GM23338 (cell line): ENCODE measurements at regions not wholly inside any gene's neighbourhood (a gene's known extent, or its start where the extent isn't known, plus 50 kb on each side); places are given as distances from the start of the nearest gene placed in this dataset.
"Not testable (repeated sequence)": the region's sequence is repeated elsewhere in the genome, so short reads cannot be mapped to it uniquely, and the experiment has no call there.

ENCODE experiments used
- ATAC-seq: fragments of 200-7000 bp; cut with Tn5 transposase; 3 replicates; pipeline ENCODE4 v1.9.1; 2020
- DNase-seq: peaks from one replicate; pipeline ENCODE4 v3.0.0-alpha.2; 2015; ENCODE audit warnings: low spot score
- H2AFZ ChIP-seq: fragments of 200-600 bp; sonication (generic); 2 replicates; pipeline ENCODE4 v1.8.0; 2016; ENCODE audit warnings: antibody characterized with exemption, mild to moderate bottlenecking, moderate library complexity
- H3F3A ChIP-seq: fragments of 200-600 bp; sonication (generic); replicated peaks from 2 replicates; pipeline ENCODE4 v1.8.0; 2017; ENCODE audit warnings: antibody characterized with exemption, mixed run types, low read depth
- H3K27ac ChIP-seq: fragments of 200-600 bp; sonication (generic); 2 replicates; pipeline ENCODE4 v1.6.1; 2016; ENCODE audit warnings: low read depth
- H3K27me3 ChIP-seq: fragments of 200-600 bp; sonication (generic); 2 replicates; pipeline ENCODE4 v1.8.0; 2016; ENCODE audit warnings: mild to moderate bottlenecking, mixed run types, moderate library complexity; ENCODE audit not compliant: insufficient read depth
- H3K36me3 ChIP-seq: fragments of 200-600 bp; sonication (generic); 2 replicates; pipeline ENCODE4 v1.8.0; 2016; ENCODE audit warnings: mild to moderate bottlenecking; ENCODE audit not compliant: insufficient read depth
- H3K4me1 ChIP-seq: fragments of 200-600 bp; sonication (generic); 2 replicates; pipeline ENCODE4 v1.8.0; 2016; ENCODE audit warnings: mild to moderate bottlenecking, moderate library complexity; ENCODE audit not compliant: insufficient read depth
- H3K4me2 ChIP-seq: fragments of 200-600 bp; sonication (generic); 2 replicates; pipeline ENCODE4 v1.7.1; 2017; ENCODE audit warnings: mixed run types
- H3K4me3 ChIP-seq: fragments of 200-600 bp; sonication (generic); 2 replicates; pipeline ENCODE4 v1.6.1; 2016; ENCODE audit warnings: mixed run types
- H3K79me2 ChIP-seq: fragments of 200-600 bp; sonication (generic); replicated peaks from 2 replicates; pipeline ENCODE4 v1.8.0; 2017; ENCODE audit warnings: mild to moderate bottlenecking; ENCODE audit not compliant: insufficient read depth
- H3K9me2 ChIP-seq: fragments of 200-600 bp; sonication (generic); 2 replicates; pipeline ENCODE4 v1.8.0; 2017; ENCODE audit not compliant: insufficient read depth
- H4K20me1 ChIP-seq: fragments of 200-600 bp; sonication (generic); replicated peaks from 2 replicates; pipeline ENCODE4 v1.8.0; 2017; ENCODE audit warnings: mild to moderate bottlenecking; ENCODE audit not compliant: insufficient read depth
- H3K27ac Mint-ChIP-seq: 2 replicates; pipeline ENCODE4 v1.8.0; 2020; ENCODE audit warnings: inconsistent platforms, mild to moderate bottlenecking, moderate library complexity, mixed read lengths
- H3K27me3 Mint-ChIP-seq: 3 replicates; pipeline ENCODE4 v1.8.0; 2022; ENCODE audit warnings: low read depth, mild to moderate bottlenecking, moderate library complexity, mixed read lengths, inconsistent platforms; ENCODE audit not compliant: insufficient read depth, poor library complexity
- H3K36me3 Mint-ChIP-seq: 3 replicates; pipeline ENCODE4 v1.8.0; 2021; ENCODE audit warnings: low read depth, mild to moderate bottlenecking, inconsistent platforms, moderate library complexity, mixed read lengths
- H3K4me1 Mint-ChIP-seq: 3 replicates; pipeline ENCODE4 v1.8.0; 2020; ENCODE audit warnings: mild to moderate bottlenecking, inconsistent platforms, mixed read lengths
- H3K4me3 Mint-ChIP-seq: 3 replicates; pipeline ENCODE4 v1.8.0; 2021; ENCODE audit warnings: moderate library complexity, mild to moderate bottlenecking, inconsistent platforms, mixed read lengths
- H3K9me3 Mint-ChIP-seq: 3 replicates; pipeline ENCODE4 v1.8.0; 2020; ENCODE audit warnings: moderate library complexity, mild to moderate bottlenecking, inconsistent platforms, mixed read lengths
- TF ChIP-seq, protein P1 (sequence below): fragments of 250-450 bp; sonication (Bioruptor Pico); IDR thresholded peaks from 2 replicates; pipeline ENCODE4 v1.5.0; 2020; ENCODE audit warnings: mild to moderate bottlenecking, moderate library complexity

DNA sequence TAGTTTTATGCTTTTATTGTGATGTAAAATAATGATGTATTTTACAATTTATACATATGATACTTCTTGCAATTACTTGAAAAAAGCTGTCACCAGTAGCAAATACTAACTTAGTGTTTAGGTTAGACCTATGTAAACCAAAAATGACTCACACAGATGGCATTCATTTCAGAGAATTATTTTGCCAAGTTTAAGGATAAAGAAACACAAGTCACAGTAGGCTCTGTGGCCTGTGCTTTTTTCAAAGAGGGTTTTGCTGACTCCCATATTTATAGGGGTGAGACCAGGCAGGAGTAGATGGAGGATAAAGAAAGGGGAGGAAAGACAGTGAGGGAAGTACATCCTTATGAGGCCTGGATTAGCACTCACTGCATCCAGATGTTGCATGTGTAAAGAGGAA, 356.6 kb upstream of the NPAP1 start (continued):
- TF ChIP-seq, protein P1, sequence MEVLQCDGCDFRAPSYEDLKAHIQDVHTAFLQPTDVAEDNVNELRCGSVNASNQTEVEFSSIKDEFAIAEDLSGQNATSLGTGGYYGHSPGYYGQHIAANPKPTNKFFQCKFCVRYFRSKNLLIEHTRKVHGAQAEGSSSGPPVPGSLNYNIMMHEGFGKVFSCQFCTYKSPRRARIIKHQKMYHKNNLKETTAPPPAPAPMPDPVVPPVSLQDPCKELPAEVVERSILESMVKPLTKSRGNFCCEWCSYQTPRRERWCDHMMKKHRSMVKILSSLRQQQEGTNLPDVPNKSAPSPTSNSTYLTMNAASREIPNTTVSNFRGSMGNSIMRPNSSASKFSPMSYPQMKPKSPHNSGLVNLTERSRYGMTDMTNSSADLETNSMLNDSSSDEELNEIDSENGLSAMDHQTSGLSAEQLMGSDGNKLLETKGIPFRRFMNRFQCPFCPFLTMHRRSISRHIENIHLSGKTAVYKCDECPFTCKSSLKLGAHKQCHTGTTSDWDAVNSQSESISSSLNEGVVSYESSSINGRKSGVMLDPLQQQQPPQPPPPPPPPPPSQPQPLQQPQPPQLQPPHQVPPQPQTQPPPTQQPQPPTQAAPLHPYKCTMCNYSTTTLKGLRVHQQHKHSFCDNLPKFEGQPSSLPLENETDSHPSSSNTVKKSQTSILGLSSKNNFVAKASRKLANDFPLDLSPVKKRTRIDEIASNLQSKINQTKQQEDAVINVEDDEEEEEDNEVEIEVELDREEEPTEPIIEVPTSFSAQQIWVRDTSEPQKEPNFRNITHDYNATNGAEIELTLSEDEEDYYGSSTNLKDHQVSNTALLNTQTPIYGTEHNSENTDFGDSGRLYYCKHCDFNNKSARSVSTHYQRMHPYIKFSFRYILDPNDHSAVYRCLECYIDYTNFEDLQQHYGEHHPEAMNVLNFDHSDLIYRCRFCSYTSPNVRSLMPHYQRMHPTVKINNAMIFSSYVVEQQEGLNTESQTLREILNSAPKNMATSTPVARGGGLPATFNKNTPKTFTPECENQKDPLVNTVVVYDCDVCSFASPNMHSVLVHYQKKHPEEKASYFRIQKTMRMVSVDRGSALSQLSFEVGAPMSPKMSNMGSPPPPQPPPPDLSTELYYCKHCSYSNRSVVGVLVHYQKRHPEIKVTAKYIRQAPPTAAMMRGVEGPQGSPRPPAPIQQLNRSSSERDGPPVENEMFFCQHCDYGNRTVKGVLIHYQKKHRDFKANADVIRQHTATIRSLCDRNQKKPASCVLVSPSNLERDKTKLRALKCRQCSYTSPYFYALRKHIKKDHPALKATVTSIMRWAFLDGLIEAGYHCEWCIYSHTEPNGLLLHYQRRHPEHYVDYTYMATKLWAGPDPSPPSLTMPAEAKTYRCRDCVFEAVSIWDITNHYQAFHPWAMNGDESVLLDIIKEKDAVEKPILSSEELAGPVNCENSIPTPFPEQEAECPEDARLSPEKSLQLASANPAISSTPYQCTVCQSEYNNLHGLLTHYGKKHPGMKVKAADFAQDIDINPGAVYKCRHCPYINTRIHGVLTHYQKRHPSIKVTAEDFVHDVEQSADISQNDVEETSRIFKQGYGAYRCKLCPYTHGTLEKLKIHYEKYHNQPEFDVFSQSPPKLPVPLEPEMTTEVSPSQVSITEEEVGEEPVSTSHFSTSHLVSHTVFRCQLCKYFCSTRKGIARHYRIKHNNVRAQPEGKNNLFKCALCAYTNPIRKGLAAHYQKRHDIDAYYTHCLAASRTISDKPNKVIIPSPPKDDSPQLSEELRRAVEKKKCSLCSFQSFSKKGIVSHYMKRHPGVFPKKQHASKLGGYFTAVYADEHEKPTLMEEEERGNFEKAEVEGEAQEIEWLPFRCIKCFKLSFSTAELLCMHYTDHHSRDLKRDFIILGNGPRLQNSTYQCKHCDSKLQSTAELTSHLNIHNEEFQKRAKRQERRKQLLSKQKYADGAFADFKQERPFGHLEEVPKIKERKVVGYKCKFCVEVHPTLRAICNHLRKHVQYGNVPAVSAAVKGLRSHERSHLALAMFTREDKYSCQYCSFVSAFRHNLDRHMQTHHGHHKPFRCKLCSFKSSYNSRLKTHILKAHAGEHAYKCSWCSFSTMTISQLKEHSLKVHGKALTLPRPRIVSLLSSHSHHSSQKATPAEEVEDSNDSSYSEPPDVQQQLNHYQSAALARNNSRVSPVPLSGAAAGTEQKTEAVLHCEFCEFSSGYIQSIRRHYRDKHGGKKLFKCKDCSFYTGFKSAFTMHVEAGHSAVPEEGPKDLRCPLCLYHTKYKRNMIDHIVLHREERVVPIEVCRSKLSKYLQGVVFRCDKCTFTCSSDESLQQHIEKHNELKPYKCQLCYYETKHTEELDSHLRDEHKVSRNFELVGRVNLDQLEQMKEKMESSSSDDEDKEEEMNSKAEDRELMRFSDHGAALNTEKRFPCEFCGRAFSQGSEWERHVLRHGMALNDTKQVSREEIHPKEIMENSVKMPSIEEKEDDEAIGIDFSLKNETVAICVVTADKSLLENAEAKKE, result no peak

- not testable (repeated sequence) for H3K4me3 Mint-ChIP-seq, H3K27ac Mint-ChIP-seq, H3K27ac ChIP-seq, H3K36me3 ChIP-seq, H3K4me2 ChIP-seq, H3F3A ChIP-seq, H3K4me1 ChIP-seq, H3K4me1 Mint-ChIP-seq, H3K27me3 ChIP-seq, H3K9me2 ChIP-seq, H2AFZ ChIP-seq, H3K79me2 ChIP-seq, H3K4me3 ChIP-seq, DNase-seq, H3K27me3 Mint-ChIP-seq, H3K36me3 Mint-ChIP-seq, ATAC-seq, H4K20me1 ChIP-seq
- H3K9me3 Mint-ChIP-seq, result peaks cover 66% of the 10 kb centered on the region
Measured at GRCh38 chr15:24324096-24324495, 351.5 kb upstream of the NPAP1 start.

GRCh38 chr15:24326513-24326912, 349.1 kb upstream of the NPAP1 start:
- not testable (repeated sequence) for H3K4me1 Mint-ChIP-seq, H3K36me3 ChIP-seq, H3K4me2 ChIP-seq, H3F3A ChIP-seq, H3K27ac Mint-ChIP-seq, H3K9me2 ChIP-seq, H3K79me2 ChIP-seq, H3K36me3 Mint-ChIP-seq, H3K4me3 Mint-ChIP-seq, ATAC-seq, DNase-seq, H3K27me3 ChIP-seq, H2AFZ ChIP-seq, H3K27me3 Mint-ChIP-seq, H3K27ac ChIP-seq, H4K20me1 ChIP-seq, H3K4me1 ChIP-seq, H3K4me3 ChIP-seq
- H3K9me3 Mint-ChIP-seq, result peaks cover 66% of the 10 kb centered on the region

GRCh38 chr15:24331964-24332363, 343.6 kb upstream of the NPAP1 start:
- not testable (repeated sequence) for H3K27me3 ChIP-seq, H4K20me1 ChIP-seq, H3K4me2 ChIP-seq, DNase-seq, H3K4me3 Mint-ChIP-seq, H2AFZ ChIP-seq, H3F3A ChIP-seq, H3K9me2 ChIP-seq, H3K36me3 ChIP-seq, H3K27ac ChIP-seq, H3K27me3 Mint-ChIP-seq, H3K4me1 Mint-ChIP-seq, H3K27ac Mint-ChIP-seq, H3K4me1 ChIP-seq, H3K4me3 ChIP-seq, H3K79me2 ChIP-seq, ATAC-seq
- Mint-ChIP-seq H3K36me3 (peaks cover 12% of the 10 kb centered on the region; the same call in 2 of the 3 replicates), H3K9me3 (peaks cover 74% of the 10 kb centered on the region)

- H3K4me3 ChIP-seq, H3K4me1 Mint-ChIP-seq, H3F3A ChIP-seq, H3K79me2 ChIP-seq, H3K27me3 ChIP-seq, H3K9me2 ChIP-seq, H3K36me3 ChIP-seq, DNase-seq, H3K27ac ChIP-seq, H3K4me2 ChIP-seq, H4K20me1 ChIP-seq, ATAC-seq, H3K4me1 ChIP-seq, H3K27ac Mint-ChIP-seq, H3K27me3 Mint-ChIP-seq, H3K4me3 Mint-ChIP-seq, H2AFZ ChIP-seq: not testable (repeated sequence)
- peaks cover 52% of the 10 kb centered on the region for H3K9me3 Mint-ChIP-seq
- H3K36me3 Mint-ChIP-seq, result peaks cover 11% of the 10 kb centered on the region; the same call in 2 of the 3 replicates
Measured at GRCh38 chr15:24341876-24342275, 333.7 kb upstream of the NPAP1 start.
